ENCODE measurements at regions not wholly inside any gene's neighbourhood (a gene's known extent, or its start where the extent isn't known, plus 50 kb on each side); places are given as distances from the start of the nearest gene placed in this dataset.

GRCh38 chr1:241447031-241447644 is 72.4 kb downstream of the FH start:
- no peaks in the 10 kb centered on the region for H3F3A ChIP-seq (ENCODE audit: insufficient read depth, low read length, poor library complexity, severe bottlenecking)
- no peaks in the 10 kb centered on the region for H4K20me1 ChIP-seq (ENCODE audit: insufficient read depth)
- no peaks in the 10 kb centered on the region for H3K27me3 ChIP-seq (ENCODE audit: insufficient read depth, low read depth, low read length)
- H2AFZ ChIP-seq (ENCODE audit: low read depth, low read length): no peak overlapping the region
- TF ChIP-seq CTCF (IDR thresholded peaks at IDR 0.05; ENCODE audit: poor library complexity, severe bottlenecking): no peak
- no peak for TF ChIP-seq TAF1 (IDR thresholded peaks at IDR 0.05; ENCODE audit: low read depth)
- TF ChIP-seq EZH2 (IDR thresholded peaks at IDR 0.05; ENCODE audit: borderline replicate concordance, insufficient read depth, low read length, poor library complexity, severe bottlenecking): no peak
- TF ChIP-seq MXI1 (conservative IDR thresholded peaks at IDR 0.05; ENCODE audit: poor library complexity, severe bottlenecking): no peak
- TF ChIP-seq REST (IDR thresholded peaks at IDR 0.05; ENCODE audit: borderline replicate concordance): no peak
- TF ChIP-seq POLR2AphosphoS5 (IDR thresholded peaks at IDR 0.05): no peak
- no peak for TF ChIP-seq EP300 (conservative IDR thresholded peaks at IDR 0.05; ENCODE audit: poor library complexity, severe bottlenecking)
- TF ChIP-seq SMC3 (conservative IDR thresholded peaks at IDR 0.05; ENCODE audit: poor library complexity): no peak
- no peak for TF ChIP-seq RAD21 (conservative IDR thresholded peaks at IDR 0.05)
- H3K36me3 ChIP-seq (ENCODE audit: insufficient read depth, low read length): no peaks in the 10 kb centered on the region
- no peaks in the 10 kb centered on the region for H3K9me3 ChIP-seq (ENCODE audit: low read length)
- H3K79me2 ChIP-seq (replicated peaks; ENCODE audit: insufficient read depth, low read length): no peaks in the 10 kb centered on the region
- H3K4me2 ChIP-seq (ENCODE audit: low read length): no peak overlapping the region
- H3K9me2 ChIP-seq (ENCODE audit: insufficient read depth, low read length): no peaks in the 10 kb centered on the region
- no peak overlapping the region for H3K4me3 ChIP-seq (ENCODE audit: low read length)
- H3K9ac ChIP-seq (ENCODE audit: low read length): no peak overlapping the region
- no peak overlapping the region for H3K27ac ChIP-seq (ENCODE audit: low read length)

- Histone ChIP-seq H3K9me3 (ENCODE audit: low read length) (no peaks in the 10 kb centered on the region), H3K79me2 (replicated peaks; ENCODE audit: insufficient read depth, low read length) (no peaks in the 10 kb centered on the region), H3K9me2 (ENCODE audit: insufficient read depth, low read length) (no peaks in the 10 kb centered on the region), H3K27me3 (ENCODE audit: insufficient read depth, low read depth, low read length) (no peaks in the 10 kb centered on the region), H3K9ac (ENCODE audit: low read length) (no peak overlapping the region), H2AFZ (ENCODE audit: low read depth, low read length) (no peak overlapping the region), H3K4me2 (ENCODE audit: low read length) (no peak overlapping the region), H3K36me3 (ENCODE audit: insufficient read depth, low read length) (no peaks in the 10 kb centered on the region), H3K27ac (ENCODE audit: low read length) (no peak overlapping the region), H4K20me1 (ENCODE audit: insufficient read depth) (no peaks in the 10 kb centered on the region), H3F3A (ENCODE audit: insufficient read depth, low read length, poor library complexity, severe bottlenecking) (no peaks in the 10 kb centered on the region), H3K4me3 (ENCODE audit: low read length) (no peak overlapping the region)
- TF ChIP-seq MXI1 (conservative IDR thresholded peaks at IDR 0.05; ENCODE audit: poor library complexity, severe bottlenecking) (no peak), SMC3 (conservative IDR thresholded peaks at IDR 0.05; ENCODE audit: poor library complexity) (no peak), RAD21 (conservative IDR thresholded peaks at IDR 0.05) (no peak), CTCF (IDR thresholded peaks at IDR 0.05; ENCODE audit: poor library complexity, severe bottlenecking) (no peak), REST (IDR thresholded peaks at IDR 0.05; ENCODE audit: borderline replicate concordance) (no peak), EP300 (conservative IDR thresholded peaks at IDR 0.05; ENCODE audit: poor library complexity, severe bottlenecking) (no peak), TAF1 (IDR thresholded peaks at IDR 0.05; ENCODE audit: low read depth) (no peak), POLR2AphosphoS5 (IDR thresholded peaks at IDR 0.05) (no peak), EZH2 (IDR thresholded peaks at IDR 0.05; ENCODE audit: borderline replicate concordance, insufficient read depth, low read length, poor library complexity, severe bottlenecking) (no peak)
Measured at GRCh38 chr1:241444836-241445235, 74.7 kb downstream of the FH start.

Data from neural cell (in vitro differentiated cells).